ENCODE measurements at regions not wholly inside any gene's neighbourhood (a gene's known extent, or its start where the extent isn't known, plus 50 kb on each side); places are given as distances from the start of the nearest gene placed in this dataset.
"Not testable (repeated sequence)": the region's sequence is repeated elsewhere in the genome, so short reads cannot be mapped to it uniquely, and the experiment has no call there.

DNA sequence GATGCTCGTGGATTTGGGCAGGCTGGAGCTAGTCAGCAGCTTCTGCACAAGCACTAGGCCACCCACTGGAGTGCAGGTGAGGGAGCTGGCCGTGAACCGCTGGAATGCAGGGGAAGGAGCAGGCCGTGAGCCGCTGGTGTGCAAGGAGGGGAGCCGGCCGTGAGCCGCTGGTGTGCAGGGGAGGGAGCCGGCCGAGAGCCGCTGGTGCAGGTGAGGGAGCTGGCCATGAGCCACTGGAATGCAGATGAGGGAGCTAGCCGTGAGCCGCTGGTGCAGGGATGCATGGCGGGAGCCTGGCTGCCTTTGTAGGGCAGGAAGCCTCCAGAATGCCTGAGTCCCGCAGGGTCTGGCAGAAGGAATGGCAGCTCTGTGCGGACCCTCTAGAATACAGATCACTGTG is 4220.0 kb upstream of the OR11H1 start:
- Mint-ChIP-seq H3K36me3 (ENCODE audit: low read depth) (peaks cover 23% of the 10 kb centered on the region), H3K27me3 (ENCODE audit: low read depth) (no peaks in the 10 kb centered on the region), H3K4me1 (no peaks in the 10 kb centered on the region), H3K27ac (ENCODE audit: unreplicated experiment) (no peak overlapping the region), H3K4me3 (no peak overlapping the region), H3K9me3 (peaks cover 45% of the 10 kb centered on the region)
- TF ChIP-seq, protein P1, sequence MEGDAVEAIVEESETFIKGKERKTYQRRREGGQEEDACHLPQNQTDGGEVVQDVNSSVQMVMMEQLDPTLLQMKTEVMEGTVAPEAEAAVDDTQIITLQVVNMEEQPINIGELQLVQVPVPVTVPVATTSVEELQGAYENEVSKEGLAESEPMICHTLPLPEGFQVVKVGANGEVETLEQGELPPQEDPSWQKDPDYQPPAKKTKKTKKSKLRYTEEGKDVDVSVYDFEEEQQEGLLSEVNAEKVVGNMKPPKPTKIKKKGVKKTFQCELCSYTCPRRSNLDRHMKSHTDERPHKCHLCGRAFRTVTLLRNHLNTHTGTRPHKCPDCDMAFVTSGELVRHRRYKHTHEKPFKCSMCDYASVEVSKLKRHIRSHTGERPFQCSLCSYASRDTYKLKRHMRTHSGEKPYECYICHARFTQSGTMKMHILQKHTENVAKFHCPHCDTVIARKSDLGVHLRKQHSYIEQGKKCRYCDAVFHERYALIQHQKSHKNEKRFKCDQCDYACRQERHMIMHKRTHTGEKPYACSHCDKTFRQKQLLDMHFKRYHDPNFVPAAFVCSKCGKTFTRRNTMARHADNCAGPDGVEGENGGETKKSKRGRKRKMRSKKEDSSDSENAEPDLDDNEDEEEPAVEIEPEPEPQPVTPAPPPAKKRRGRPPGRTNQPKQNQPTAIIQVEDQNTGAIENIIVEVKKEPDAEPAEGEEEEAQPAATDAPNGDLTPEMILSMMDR (conservative IDR thresholded peaks at IDR 0.05), result no peak
- DNase-seq (ENCODE audit: low read depth, low spot score), result no peak

DNA sequence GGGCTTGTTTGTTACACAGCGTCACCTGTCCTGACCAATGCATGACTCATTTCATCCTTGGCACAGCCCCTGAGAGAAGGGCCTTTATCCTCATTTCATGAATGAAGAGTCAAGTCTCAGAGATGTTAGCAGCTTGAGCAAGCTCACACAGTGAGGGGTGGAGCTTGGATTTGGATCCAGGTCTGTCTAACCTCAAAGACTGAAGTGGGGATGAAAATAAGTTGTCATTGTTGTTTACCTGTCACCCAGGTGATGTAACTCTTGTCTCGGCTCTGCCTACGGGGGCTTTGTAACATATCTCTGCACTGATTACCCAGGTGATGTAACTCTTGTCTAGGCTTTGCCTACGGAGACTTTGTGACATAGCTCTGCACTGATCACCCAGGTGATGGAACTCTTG is 4218.2 kb upstream of the OR11H1 start:
- not testable (repeated sequence) for H3K27ac Mint-ChIP-seq (ENCODE audit: unreplicated experiment); H3K27me3 Mint-ChIP-seq (ENCODE audit: low read depth); H3K4me1 Mint-ChIP-seq; DNase-seq (ENCODE audit: low read depth, low spot score); H3K4me3 Mint-ChIP-seq
- peaks cover 25% of the 10 kb centered on the region for H3K36me3 Mint-ChIP-seq (ENCODE audit: low read depth)
- peaks cover 44% of the 10 kb centered on the region for H3K9me3 Mint-ChIP-seq

DNA sequence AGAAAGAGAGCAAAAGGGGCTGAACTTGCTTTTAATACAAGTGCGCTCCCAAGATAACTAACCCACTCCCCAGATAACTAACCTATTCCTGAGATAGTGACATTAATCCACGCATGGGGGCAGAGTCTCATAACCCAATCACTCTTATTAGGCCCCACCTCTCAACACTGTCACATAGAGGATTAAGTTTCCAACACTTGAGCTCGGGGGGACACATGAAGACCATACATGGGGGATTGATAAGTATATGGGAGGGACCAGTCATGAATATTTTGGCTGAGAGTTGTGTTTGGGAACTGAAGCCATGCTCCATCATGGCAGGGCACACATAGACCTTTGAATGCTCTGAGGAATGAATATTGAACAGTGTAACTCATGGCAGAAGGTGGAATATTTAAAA is 4217.3 kb upstream of the OR11H1 start:
- not testable (repeated sequence) for H3K4me1 Mint-ChIP-seq; H3K27me3 Mint-ChIP-seq (ENCODE audit: low read depth); H3K27ac Mint-ChIP-seq (ENCODE audit: unreplicated experiment); DNase-seq (ENCODE audit: low read depth, low spot score); H3K4me3 Mint-ChIP-seq
- Mint-ChIP-seq H3K36me3 (ENCODE audit: low read depth) (peaks cover 20% of the 10 kb centered on the region), H3K9me3 (peaks cover 43% of the 10 kb centered on the region)

DNA sequence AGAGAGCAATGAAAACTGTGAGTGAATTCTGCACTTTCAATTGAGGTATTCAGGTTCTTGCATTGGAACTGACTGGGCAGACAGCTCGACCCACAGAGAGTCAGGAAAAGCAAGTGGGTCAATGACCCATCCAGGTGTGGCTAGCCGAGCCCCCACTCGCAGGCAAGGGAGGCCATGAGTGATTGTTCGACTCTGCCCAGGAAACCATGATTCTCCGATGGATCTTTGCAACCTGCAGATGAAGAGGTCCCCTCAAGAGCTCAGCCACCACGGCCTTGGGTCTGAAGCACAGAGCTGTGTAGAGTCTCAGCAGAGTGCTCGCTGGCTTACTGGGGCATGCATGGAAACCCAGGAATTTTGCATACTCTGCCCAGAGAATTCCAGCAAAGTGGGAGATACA is 4215.4 kb upstream of the OR11H1 start:
- H3K4me1 Mint-ChIP-seq; DNase-seq (ENCODE audit: low read depth, low spot score); H3K27me3 Mint-ChIP-seq (ENCODE audit: low read depth); H3K4me3 Mint-ChIP-seq; H3K27ac Mint-ChIP-seq (ENCODE audit: unreplicated experiment): not testable (repeated sequence)
- peaks cover 31% of the 10 kb centered on the region for H3K9me3 Mint-ChIP-seq
- H3K36me3 Mint-ChIP-seq (ENCODE audit: low read depth), result peaks cover 15% of the 10 kb centered on the region

DNA sequence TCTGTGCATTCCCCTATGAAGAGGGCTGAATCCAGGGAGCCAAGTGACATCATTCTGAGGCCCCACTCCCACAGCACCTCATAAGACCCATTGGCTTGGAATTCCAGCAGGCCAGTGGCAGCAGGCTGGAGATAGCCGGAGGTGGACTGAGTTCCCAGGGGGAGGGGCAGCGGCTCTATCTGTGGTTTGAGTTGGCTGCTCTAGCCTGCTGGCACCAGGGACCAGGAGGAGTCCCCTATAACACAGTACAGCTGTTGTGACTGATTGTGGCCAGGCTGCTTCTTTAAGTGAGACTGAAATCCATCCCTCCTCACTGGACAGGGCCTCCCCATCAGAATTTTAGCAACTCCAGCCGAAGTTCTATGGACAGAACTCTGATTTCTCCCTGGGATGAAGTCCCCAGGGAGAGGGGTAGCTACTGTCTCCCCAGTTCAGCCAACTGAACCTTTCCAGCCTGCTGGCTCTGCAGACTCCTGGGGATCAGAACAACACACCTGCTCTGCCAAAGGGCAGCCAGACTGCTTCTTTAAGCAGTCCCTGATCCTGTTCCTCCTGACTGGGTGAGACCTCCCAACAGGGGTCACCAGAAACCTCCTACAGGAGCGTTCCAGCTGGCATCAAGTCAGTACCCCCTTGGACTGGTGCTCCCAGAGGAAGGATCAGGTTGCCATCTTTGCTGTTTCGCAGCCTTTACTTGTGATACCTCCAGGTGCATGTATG is 4214.8 kb upstream of the OR11H1 start:
- peaks cover 12% of the 10 kb centered on the region for H3K36me3 Mint-ChIP-seq (ENCODE audit: low read depth)
- H3K27me3 Mint-ChIP-seq (ENCODE audit: low read depth); H3K4me3 Mint-ChIP-seq; H3K27ac Mint-ChIP-seq (ENCODE audit: unreplicated experiment); H3K4me1 Mint-ChIP-seq; DNase-seq (ENCODE audit: low read depth, low spot score): not testable (repeated sequence)
- H3K9me3 Mint-ChIP-seq, result peaks cover 28% of the 10 kb centered on the region

DNA sequence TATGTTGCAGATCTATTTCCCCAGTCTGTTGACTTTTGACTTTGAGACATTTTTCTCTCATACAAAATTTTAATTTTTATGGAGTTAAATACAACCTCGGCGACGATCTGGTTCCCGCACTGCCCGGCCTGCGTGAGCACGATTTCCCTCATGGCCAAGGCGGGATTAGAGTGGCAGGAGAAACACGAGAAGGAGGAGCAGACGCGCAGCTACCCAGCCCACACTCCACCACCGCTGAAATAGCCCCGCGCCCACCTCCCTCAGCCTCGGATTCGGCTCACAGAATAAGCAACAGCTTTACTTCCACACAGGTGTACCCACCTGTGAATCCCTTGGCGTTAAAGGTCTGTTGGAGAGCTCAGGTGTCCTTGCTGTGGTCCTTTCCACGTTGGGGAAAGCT is 4209.4 kb upstream of the OR11H1 start:
- not testable (repeated sequence) for H3K4me1 Mint-ChIP-seq; H3K4me3 Mint-ChIP-seq; H3K27ac Mint-ChIP-seq (ENCODE audit: unreplicated experiment); H3K36me3 Mint-ChIP-seq (ENCODE audit: low read depth); DNase-seq (ENCODE audit: low read depth, low spot score); H3K27me3 Mint-ChIP-seq (ENCODE audit: low read depth)
- H3K9me3 Mint-ChIP-seq, result peaks cover 16% of the 10 kb centered on the region

DNA sequence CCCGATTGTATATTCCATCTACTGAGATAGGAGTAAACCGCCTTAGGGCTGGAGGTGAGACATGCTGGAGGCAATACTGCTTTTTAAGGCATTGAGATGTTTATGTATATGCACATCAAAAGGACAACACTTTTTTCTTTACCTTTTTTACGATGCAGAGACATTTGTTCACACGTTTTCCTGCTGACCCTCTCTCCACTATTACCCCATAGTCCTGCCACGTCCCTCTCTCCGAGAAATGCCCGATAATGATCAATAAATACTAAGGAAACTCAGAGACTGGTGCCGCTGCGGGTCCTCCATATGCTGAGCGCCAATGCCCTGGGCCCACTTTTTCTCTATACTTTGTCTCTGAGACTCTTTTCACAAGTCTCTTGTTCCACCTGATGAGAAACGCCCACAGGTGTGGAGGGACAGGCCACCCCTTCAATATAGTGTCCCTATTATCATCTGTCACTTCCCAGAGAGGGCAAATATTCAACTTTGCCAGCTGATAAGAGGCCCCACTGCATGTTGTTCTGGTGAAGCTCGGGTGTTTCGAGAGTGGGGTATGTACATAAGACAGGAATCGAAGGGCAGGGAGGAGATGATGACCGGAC is 4203.5 kb upstream of the OR11H1 start:
- not testable (repeated sequence) for H3K4me3 Mint-ChIP-seq; H3K27me3 Mint-ChIP-seq (ENCODE audit: low read depth); DNase-seq (ENCODE audit: low read depth, low spot score); H3K4me1 Mint-ChIP-seq; H3K27ac Mint-ChIP-seq (ENCODE audit: unreplicated experiment)
- H3K36me3 Mint-ChIP-seq (ENCODE audit: low read depth), result peaks cover 23% of the 10 kb centered on the region
- H3K9me3 Mint-ChIP-seq, result peaks cover 28% of the 10 kb centered on the region

DNA sequence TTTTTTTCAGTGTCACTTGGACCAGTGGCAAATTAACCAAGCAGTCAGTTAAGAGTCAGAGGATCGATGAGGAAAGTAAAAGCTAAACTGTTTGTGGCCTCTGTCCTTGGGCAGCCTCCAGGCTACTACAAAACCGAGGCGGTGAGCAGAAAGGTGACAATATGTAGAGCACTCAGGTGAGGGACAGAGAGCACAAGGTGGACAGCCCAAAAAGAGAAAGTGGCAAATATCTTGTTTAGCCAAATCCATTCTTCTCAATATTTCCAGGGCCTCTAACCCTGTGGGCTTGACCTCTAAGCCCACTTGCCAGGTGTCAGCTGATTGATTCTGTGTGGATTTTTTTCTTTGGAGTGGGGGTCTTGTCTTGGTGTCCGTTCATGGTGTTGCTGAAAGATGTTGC is 4202.2 kb upstream of the OR11H1 start:
- Mint-ChIP-seq H3K36me3 (ENCODE audit: low read depth) (peaks cover 22% of the 10 kb centered on the region), H3K4me1 (no peaks in the 10 kb centered on the region), H3K9me3 (peaks cover 27% of the 10 kb centered on the region), H3K4me3 (no peak overlapping the region), H3K27ac (ENCODE audit: unreplicated experiment) (no peak overlapping the region), H3K27me3 (ENCODE audit: low read depth) (no peaks in the 10 kb centered on the region)
- DNase-seq (ENCODE audit: low read depth, low spot score), result no peak
- TF ChIP-seq, protein P1 (conservative IDR thresholded peaks at IDR 0.05), result no peak

DNA sequence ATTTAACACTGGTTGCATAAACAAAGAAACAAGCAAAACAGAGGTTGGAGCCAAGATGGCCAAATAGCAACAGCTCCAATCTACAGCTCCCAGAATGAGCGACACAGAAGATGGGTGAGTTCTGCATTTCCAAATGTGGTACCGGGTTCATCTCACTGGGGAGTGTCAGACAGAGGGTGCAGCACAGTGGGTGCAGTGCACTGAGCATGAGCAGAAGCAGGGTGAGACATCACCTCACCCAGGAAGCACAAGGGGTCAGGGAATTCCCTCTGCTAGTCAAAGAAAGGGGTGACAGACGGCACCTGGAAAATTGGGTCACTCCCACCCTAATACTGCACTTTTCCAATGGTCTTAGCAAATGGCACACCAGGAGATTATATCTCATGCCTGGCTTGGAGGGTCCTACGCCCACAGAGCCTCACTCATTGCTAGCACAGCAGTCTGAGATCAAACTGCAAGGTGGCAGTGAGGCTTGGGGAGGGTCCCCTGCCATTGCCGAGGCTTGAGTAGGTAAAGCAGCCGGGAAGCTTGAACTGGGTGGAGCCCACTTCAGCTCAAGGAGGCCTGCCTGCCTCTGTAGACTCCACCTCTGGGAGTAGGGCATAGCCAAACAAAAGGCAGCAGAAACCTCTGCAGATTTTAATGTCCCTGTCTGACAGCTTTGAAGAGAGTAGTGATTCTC is 4186.5 kb upstream of the OR11H1 start:
- H3K27me3 Mint-ChIP-seq (ENCODE audit: low read depth); DNase-seq (ENCODE audit: low read depth, low spot score); H3K4me1 Mint-ChIP-seq; H3K4me3 Mint-ChIP-seq; H3K27ac Mint-ChIP-seq (ENCODE audit: unreplicated experiment): not testable (repeated sequence)
- Mint-ChIP-seq H3K9me3 (peaks cover 31% of the 10 kb centered on the region), H3K36me3 (ENCODE audit: low read depth) (peaks cover 29% of the 10 kb centered on the region)

DNA sequence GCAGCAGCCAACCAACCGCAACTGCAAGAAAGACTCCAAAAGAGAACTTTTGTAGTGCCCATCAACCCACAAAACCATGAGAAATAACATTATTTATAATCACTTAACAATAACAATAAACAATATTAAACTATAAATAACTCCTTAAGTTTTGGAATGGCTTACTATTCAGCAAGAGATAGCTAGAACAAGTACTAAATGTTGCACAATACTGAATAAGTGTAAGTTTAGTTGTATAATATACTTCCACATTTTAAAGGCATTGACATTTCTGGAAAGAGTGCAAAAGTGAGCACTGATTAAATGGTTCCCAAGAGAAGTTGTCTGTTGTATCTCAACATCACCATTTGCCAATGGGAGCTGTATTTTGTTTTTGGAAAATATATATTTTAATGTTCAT is 4176.8 kb upstream of the OR11H1 start:
- H3K27ac Mint-ChIP-seq (ENCODE audit: unreplicated experiment); H3K4me3 Mint-ChIP-seq; DNase-seq (ENCODE audit: low read depth, low spot score); H3K27me3 Mint-ChIP-seq (ENCODE audit: low read depth); H3K4me1 Mint-ChIP-seq: not testable (repeated sequence)
- Mint-ChIP-seq H3K9me3 (peaks cover 27% of the 10 kb centered on the region), H3K36me3 (ENCODE audit: low read depth) (peaks cover 13% of the 10 kb centered on the region)

DNA sequence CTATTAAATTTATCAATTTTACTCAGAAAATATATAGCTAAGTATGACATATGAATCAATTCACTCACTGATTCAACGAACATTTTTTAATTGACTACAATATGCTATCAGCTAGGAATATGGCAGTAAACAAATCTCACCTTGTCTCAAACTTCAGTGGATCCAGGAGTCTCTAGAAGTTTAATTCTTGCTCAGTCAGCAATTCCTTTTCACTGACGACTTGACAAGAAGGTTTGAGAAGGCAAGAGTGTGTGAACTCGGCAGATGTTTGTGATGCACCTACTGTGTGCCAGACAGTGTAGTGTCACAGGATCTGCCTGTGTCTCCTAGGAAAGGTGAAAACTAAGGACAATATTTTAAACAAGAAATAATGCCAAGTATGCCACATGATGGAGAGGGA is 4175.7 kb upstream of the OR11H1 start:
- not testable (repeated sequence) for H3K4me1 Mint-ChIP-seq; DNase-seq (ENCODE audit: low read depth, low spot score); H3K27me3 Mint-ChIP-seq (ENCODE audit: low read depth); H3K27ac Mint-ChIP-seq (ENCODE audit: unreplicated experiment); H3K4me3 Mint-ChIP-seq
- Mint-ChIP-seq H3K36me3 (ENCODE audit: low read depth) (peaks cover 13% of the 10 kb centered on the region), H3K9me3 (peaks cover 31% of the 10 kb centered on the region)

Data from neural crest cell (in vitro differentiated cells).